H1 (cell line): ENCODE measurements at regions not wholly inside any gene's neighbourhood (a gene's known extent, or its start where the extent isn't known, plus 50 kb on each side); places are given as distances from the start of the nearest gene placed in this dataset.

Source experiments
- CTCF ChIA-PET: fragments of 300-600 bp; sonication (Branson Sonifier 250); formaldehyde crosslinking; loops from one replicate; lab custom pipeline; 2021; ENCODE audit not compliant: partially characterized antibody; lab: Charles Lee
- POLR2A ChIA-PET: fragments of 300-600 bp; sonication (Branson Sonifier 250); formaldehyde crosslinking; loops from one replicate; lab custom pipeline; 2021; ENCODE audit warnings: inconsistent platforms; ENCODE audit not compliant: partially characterized antibody; lab: Charles Lee
- DNase-seq, 2 experiments: peaks; one replicate each; pipeline versions ENCODE4 v3.0.0 to v3.0.0-alpha.2; 2010 to 2022; ENCODE audit warnings: low spot score in 2 of 2, low read depth in 1 of 2, mixed read lengths in 1 of 2
- FAIRE-seq: peaks from 2 replicates; lab custom pipeline; 2011; peaks lifted over from hg19 to GRCh38; lab: Jason Lieb, UNC
- H2AFZ ChIP-seq: 2 replicates; pipeline ENCODE4 v1.8.1; 2012; ENCODE audit warnings: low read length, inconsistent platforms
- H2AK5ac ChIP-seq: 2 replicates; pipeline ENCODE4 v1.6.1; 2013; ENCODE audit warnings: low read depth, low read length
- H2BK120ac ChIP-seq: replicated peaks from 2 replicates; pipeline ENCODE3; 2013; ENCODE audit warnings: low read depth, low read length, inconsistent platforms
- H2BK12ac ChIP-seq: 2 replicates; pipeline ENCODE4 v1.6.1; 2013; ENCODE audit warnings: low read depth, low read length
- H2BK15ac ChIP-seq: 2 replicates; pipeline ENCODE4 v1.6.1; 2013; ENCODE audit warnings: low read length
- H2BK20ac ChIP-seq: 2 replicates; pipeline ENCODE4 v1.6.1; 2013; ENCODE audit warnings: low read length
- H2BK5ac ChIP-seq: 2 replicates; pipeline ENCODE4 v1.6.1; 2013; ENCODE audit warnings: low read depth, low read length
- H3K14ac ChIP-seq: 2 replicates; pipeline ENCODE4 v1.6.1; 2013; ENCODE audit warnings: inconsistent platforms; ENCODE audit not compliant: insufficient read length
- H3K18ac ChIP-seq: 2 replicates; pipeline ENCODE4 v1.6.1; 2013; ENCODE audit warnings: low read length; ENCODE audit errors: extremely low read depth
- H3K23ac ChIP-seq: 2 replicates; pipeline ENCODE4 v1.6.1; 2013; ENCODE audit warnings: inconsistent platforms; ENCODE audit not compliant: insufficient read length
- H3K23me2 ChIP-seq: 2 replicates; pipeline ENCODE4 v1.6.1; 2013; ENCODE audit warnings: low read depth, low read length
- H3K27ac ChIP-seq: 2 replicates; pipeline ENCODE4 v1.6.1; 2011; ENCODE audit warnings: low read depth, low read length, inconsistent platforms
- H3K27me3 ChIP-seq, 4 experiments: replicated peaks in 1 of 4; 1 replicate in 1 of 4; 2 replicates in 3 of 4; pipeline versions ENCODE4 v1.6.1 to v1.8.1; 2011 to 2013; ENCODE audit warnings: low read length in 3 of 4, mild to moderate bottlenecking in 3 of 4, inconsistent platforms in 2 of 4, mixed read lengths in 2 of 4, moderate library complexity in 1 of 4; ENCODE audit not compliant: control insufficient read depth in 3 of 4, insufficient read depth in 3 of 4; ENCODE audit errors: extremely low read depth in 1 of 4
- H3K36me3 ChIP-seq, 4 experiments: 2 replicates each; pipeline versions ENCODE4 v1.6.1 to v1.8.1; 2011 to 2013; ENCODE audit warnings: mild to moderate bottlenecking in 4 of 4, low read length in 3 of 4, moderate library complexity in 2 of 4, control low read depth in 1 of 4, inconsistent platforms in 1 of 4; ENCODE audit not compliant: insufficient read depth in 4 of 4, control insufficient read depth in 2 of 4
- H3K4ac ChIP-seq: replicated peaks from 2 replicates; pipeline ENCODE3; 2013; ENCODE audit warnings: low read length, low read depth, mixed read lengths, inconsistent platforms; ENCODE audit not compliant: insufficient read length
- H3K4me1 ChIP-seq, 4 experiments: replicated peaks in 1 of 4; 1 replicate in 1 of 4; 2 replicates in 3 of 4; pipeline versions ENCODE4 v1.6.1 to v1.8.1; 2011 to 2013; ENCODE audit warnings: low read length in 3 of 4, inconsistent platforms in 2 of 4, mixed read lengths in 1 of 4; ENCODE audit not compliant: insufficient read depth in 4 of 4, control insufficient read depth in 3 of 4
- H3K4me2 ChIP-seq, 2 experiments: 2 replicates each; pipeline versions ENCODE4 v1.6.1 to v1.8.1; 2011 to 2013; ENCODE audit warnings: low read depth in 2 of 2, low read length in 2 of 2, control low read depth in 1 of 2, inconsistent platforms in 1 of 2, mild to moderate bottlenecking in 1 of 2; ENCODE audit not compliant: insufficient read depth in 1 of 2
- H3K4me3 ChIP-seq, 4 experiments: fragments of 200-600, 300-600 bp in 1 of 4; sonication (generic), shearing (Covaris generic), sonication (Bioruptor Twin) in 1 of 4; 2 replicates each; pipeline versions ENCODE4 v1.5.1 to v1.8.1; 2011 to 2016; ENCODE audit warnings: low read length in 4 of 4, low read depth in 3 of 4, control low read depth in 2 of 4, inconsistent platforms in 2 of 4, mild to moderate bottlenecking in 2 of 4, mixed read lengths in 1 of 4, moderate library complexity in 1 of 4; ENCODE audit not compliant: insufficient read depth in 2 of 4; ENCODE audit errors: extremely low read depth in 1 of 4
- H3K56ac ChIP-seq: replicated peaks from 2 replicates; pipeline ENCODE3; 2013; ENCODE audit warnings: low read depth, mild to moderate bottlenecking, mixed read lengths, low read length, inconsistent platforms; ENCODE audit not compliant: insufficient read length
- H3K79me1 ChIP-seq: 2 replicates; pipeline ENCODE4 v1.6.1; 2013; ENCODE audit warnings: low read depth, low read length, control low read depth
- H3K79me2 ChIP-seq, 2 experiments: 2 replicates each; pipeline versions ENCODE4 v1.6.1 to v1.8.1; 2012 to 2013; ENCODE audit warnings: low read length in 2 of 2, mild to moderate bottlenecking in 2 of 2, inconsistent platforms in 1 of 2; ENCODE audit not compliant: insufficient read depth in 2 of 2, control insufficient read depth in 1 of 2
- H3K9ac ChIP-seq, 4 experiments: replicated peaks in 1 of 4; 1 replicate in 1 of 4; 2 replicates in 3 of 4; pipeline versions ENCODE4 v1.6.1 to v1.8.1; 2011 to 2013; ENCODE audit warnings: low read depth in 3 of 4, low read length in 3 of 4, control low read depth in 2 of 4, mild to moderate bottlenecking in 2 of 4, moderate library complexity in 2 of 4, inconsistent platforms in 1 of 4; ENCODE audit errors: extremely low read depth in 1 of 4
- H3K9me3 ChIP-seq, 2 experiments: 2 replicates each; pipeline versions ENCODE4 v1.6.1 to v1.8.1; 2012 to 2013; ENCODE audit warnings: mild to moderate bottlenecking in 2 of 2, moderate library complexity in 2 of 2, control low read depth in 1 of 2, inconsistent platforms in 1 of 2, low read depth in 1 of 2, low read length in 1 of 2, mixed read lengths in 1 of 2; ENCODE audit not compliant: insufficient read depth in 2 of 2
- H4K20me1 ChIP-seq, 2 experiments: replicated peaks in 1 of 2; 2 replicates each; pipeline versions ENCODE3 to v1.8.1; 2011 to 2013; ENCODE audit warnings: inconsistent platforms in 2 of 2, low read length in 2 of 2, mild to moderate bottlenecking in 1 of 2; ENCODE audit not compliant: insufficient read depth in 2 of 2, control insufficient read depth in 1 of 2
- H4K5ac ChIP-seq: 2 replicates; pipeline ENCODE4 v1.6.1; 2013; ENCODE audit warnings: low read length, low read depth, mixed read lengths, inconsistent platforms; ENCODE audit not compliant: insufficient read length
- H4K8ac ChIP-seq: 2 replicates; pipeline ENCODE4 v1.8.0; 2013; ENCODE audit warnings: mild to moderate bottlenecking, moderate library complexity, low read length, inconsistent platforms; ENCODE audit not compliant: insufficient read depth; ENCODE audit errors: extremely low read depth
- H4K91ac ChIP-seq: replicated peaks from 2 replicates; pipeline ENCODE3; 2013; ENCODE audit warnings: low read length, mixed read lengths, inconsistent platforms; ENCODE audit not compliant: insufficient read length
- ASH2L ChIP-seq: fragments of 200-600, 300-600 bp; sonication (generic); IDR thresholded peaks from one replicate; pipeline ENCODE4 v1.7.1; 2017; ENCODE audit warnings: low read length
- BRCA1 ChIP-seq: IDR thresholded peaks from 2 replicates; pipeline ENCODE4 v1.6.1; 2012; ENCODE audit warnings: low read depth, low read length, improper control_type of control experiment
- WGBS, 2 experiments: shearing (Covaris generic) in 1 of 2; methylation state at CpG; one replicate each; pipeline versions ENCODE4 v1.1.6 to v1.1.7; 2013 to 2015; ENCODE audit warnings: low lambda C conversion rate in 2 of 2, mixed read lengths in 2 of 2, inconsistent platforms in 1 of 2, low coverage in 1 of 2, missing lambda C conversion rate in 1 of 2; ENCODE audit not compliant: insufficient replicate concordance in 2 of 2, insufficient coverage in 1 of 2, insufficient read length in 1 of 2; ENCODE audit errors: extremely low coverage in 1 of 2, missing lambda C conversion rate in 1 of 2; 5-methylcytosine and 5-hydroxymethylcytosine counted together
- TF ChIP-seq, protein P1 (sequence below): IDR thresholded peaks from 2 replicates; pipeline ENCODE4 v1.6.1; 2012; ENCODE audit warnings: inconsistent platforms
- TF ChIP-seq, protein P2 (sequence below): IDR thresholded peaks from 2 replicates; pipeline ENCODE4 v1.6.1; 2012; ENCODE audit warnings: inconsistent platforms

DNA sequence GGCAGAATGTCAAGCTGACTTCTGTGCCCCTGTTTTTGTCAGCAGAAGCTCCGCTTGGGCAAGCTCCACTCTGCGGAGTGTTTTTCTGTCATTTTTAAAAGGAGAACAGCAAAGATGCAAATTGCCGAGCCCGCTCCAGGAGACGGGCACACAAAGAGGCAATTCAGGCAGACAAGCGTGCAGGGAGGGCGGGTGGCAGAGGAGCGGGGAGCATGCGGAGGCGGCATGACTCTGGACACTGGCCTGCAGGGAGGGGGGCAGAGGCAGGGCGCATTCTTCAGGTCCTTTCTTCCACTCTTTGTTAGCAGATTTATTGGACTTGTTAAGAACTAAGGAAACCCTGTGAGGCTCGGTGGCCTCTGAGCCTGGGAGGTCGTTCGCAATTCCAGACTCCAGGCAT lies 187.3 kb upstream of the RMST start:
- Histone ChIP-seq H3K4me2 (peak overlapping the region; percentile 52 to 78), H3K23ac (no peak overlapping the region), H4K91ac (no peak overlapping the region), H3K27me3 (no peaks in the 10 kb centered on the region; a peak in 2 of 7 replicates), H4K5ac (no peak overlapping the region), H2BK120ac (no peak overlapping the region), H4K8ac (no peak overlapping the region), H3K27ac (no peak overlapping the region), H2BK12ac (peak overlapping the region; percentile 42; the same call in 1 of the 2 replicates), H2AK5ac (no peak overlapping the region), H3K9ac (no peak overlapping the region; a peak in 1 of 7 replicates), H2BK20ac (0 out of 2 replicates have a peak overlapping the region, but pooled peaks have one; percentile 29), H3K18ac (peak overlapping the region; percentile 14; the same call in 1 of the 2 replicates), H3K79me1 (no peaks in the 10 kb centered on the region), H3K14ac (no peak overlapping the region), H2AFZ (no peak overlapping the region), H3K4ac (no peak overlapping the region), H3K4me3 (peak overlapping the region in 1 of 4 experiments; percentile 28; a peak in 2 of 8 replicates), H3K36me3 (peaks cover 0 to 3% (median 0%) of the 10 kb centered on the region in 4 experiments; a peak in 1 of 8 replicates), H3K23me2 (no peaks in the 10 kb centered on the region), H2BK15ac (no peak overlapping the region), H4K20me1 (no peaks in the 10 kb centered on the region), H3K9me3 (peaks cover 0 to 7% of the 10 kb centered on the region in 2 experiments; a peak in 2 of 4 replicates), H3K4me1 (peaks cover 7 to 13% (median 8%) of the 10 kb centered on the region in 4 experiments), H3K56ac (no peak overlapping the region), H3K79me2 (no peaks in the 10 kb centered on the region), H2BK5ac (peak overlapping the region; percentile 57; the same call in 1 of the 2 replicates)
- FAIRE-seq (no peak), DNase-seq (peak in 1 of 2 experiments; percentile 48)
- 50% methylated on average over 14 of the region's 14 CpGs; no CpG with 5 or more reads in 1 of the 2 experiments for WGBS, 2 experiments
- TF ChIP-seq, protein P1, sequence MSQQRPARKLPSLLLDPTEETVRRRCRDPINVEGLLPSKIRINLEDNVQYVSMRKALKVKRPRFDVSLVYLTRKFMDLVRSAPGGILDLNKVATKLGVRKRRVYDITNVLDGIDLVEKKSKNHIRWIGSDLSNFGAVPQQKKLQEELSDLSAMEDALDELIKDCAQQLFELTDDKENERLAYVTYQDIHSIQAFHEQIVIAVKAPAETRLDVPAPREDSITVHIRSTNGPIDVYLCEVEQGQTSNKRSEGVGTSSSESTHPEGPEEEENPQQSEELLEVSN = peak; percentile 33; the same call in 1 of the 2 replicates
- TF ChIP-seq, protein P2, sequence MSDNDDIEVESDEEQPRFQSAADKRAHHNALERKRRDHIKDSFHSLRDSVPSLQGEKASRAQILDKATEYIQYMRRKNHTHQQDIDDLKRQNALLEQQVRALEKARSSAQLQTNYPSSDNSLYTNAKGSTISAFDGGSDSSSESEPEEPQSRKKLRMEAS = peak; percentile 81
- TF ChIP-seq BRCA1 (no peak), ASH2L (no peak)
- ChIA-PET POLR2A (interaction anchor here (0.6 kb wide), 1 partner anchor 1901 kb away, joined by 3 read pairs; no protein-coding TSS in a partner anchor), CTCF (interaction anchor here (1.0 to 1.4 kb wide), 2 partner anchors 32 to 606 kb away, joined by 3 read pairs; no protein-coding TSS in a partner anchor)
